Fibroblast of lung (primary cell): ENCODE measurements at regions not wholly inside any gene's neighbourhood (a gene's known extent, or its start where the extent isn't known, plus 50 kb on each side); places are given as distances from the start of the nearest gene placed in this dataset.

Experiments
- DNase-seq, 2 donors: peaks; one replicate each; pipeline versions ENCODE4 v3.0.0 to v3.0.0-alpha.2; 2010; ENCODE audit warnings: low read depth in 2 of 2
- H2AFZ ChIP-seq: 2 replicates; pipeline ENCODE4 v1.5.1; 2012; ENCODE audit warnings: low read length, control low read depth, inconsistent platforms
- H3K27ac ChIP-seq: 2 replicates; pipeline ENCODE4 v1.5.1; 2011; ENCODE audit warnings: low read length, control low read depth; ENCODE audit not compliant: insufficient read depth
- H3K27me3 ChIP-seq: 2 replicates; pipeline ENCODE4 v1.5.1; 2011; ENCODE audit warnings: mild to moderate bottlenecking, low read length; ENCODE audit not compliant: control insufficient read depth, insufficient read depth
- H3K36me3 ChIP-seq: 2 replicates; pipeline ENCODE4 v1.5.1; 2011; ENCODE audit warnings: low read length; ENCODE audit not compliant: control insufficient read depth, insufficient read depth
- H3K4me1 ChIP-seq: 2 replicates; pipeline ENCODE4 v1.5.1; 2011; ENCODE audit warnings: low read length; ENCODE audit not compliant: control insufficient read depth, insufficient read depth; ENCODE audit errors: extremely low read depth
- H3K4me2 ChIP-seq: 2 replicates; pipeline ENCODE4 v1.5.1; 2011; ENCODE audit warnings: low read length, control low read depth; ENCODE audit not compliant: insufficient read depth; ENCODE audit errors: extremely low read depth
- H3K4me3 ChIP-seq, 4 experiments: fragments of 200-600 bp in 1 of 4; sonication (generic) in 1 of 4; replicated peaks in 1 of 4; 2 replicates each; pipeline ENCODE4 v1.5.1; 2011 to 2016; ENCODE audit warnings: low read length in 4 of 4, low read depth in 3 of 4, mild to moderate bottlenecking in 3 of 4, control low read depth in 2 of 4, inconsistent platforms in 1 of 4, mixed read lengths in 1 of 4; ENCODE audit not compliant: insufficient read depth in 1 of 4; ENCODE audit errors: control extremely low read depth in 1 of 4
- H3K79me2 ChIP-seq: 2 replicates; pipeline ENCODE4 v1.5.1; 2012; ENCODE audit warnings: mild to moderate bottlenecking, low read length, inconsistent platforms; ENCODE audit not compliant: control insufficient read depth, insufficient read depth
- H3K9ac ChIP-seq: 2 replicates; pipeline ENCODE4 v1.5.1; 2011; ENCODE audit warnings: mild to moderate bottlenecking, low read length, control low read depth; ENCODE audit not compliant: insufficient read depth
- H3K9me3 ChIP-seq: 2 replicates; pipeline ENCODE4 v1.5.1; 2012; ENCODE audit warnings: low read depth, low read length; ENCODE audit not compliant: control insufficient read depth, insufficient read depth
- H4K20me1 ChIP-seq: 2 replicates; pipeline ENCODE4 v1.5.1; 2011; ENCODE audit warnings: low read length; ENCODE audit not compliant: control insufficient read depth, insufficient read depth; ENCODE audit errors: extremely low read depth
- EZH2 ChIP-seq: IDR thresholded peaks from 2 replicates; pipeline ENCODE4 v1.5.1; 2012; ENCODE audit warnings: low read length, control low read depth, mild to moderate bottlenecking; ENCODE audit errors: missing control alignments
- TF ChIP-seq, protein P1 (sequence below), 2 donors: IDR thresholded peaks in 1 of 2; conservative IDR thresholded peaks in 1 of 2; 1 replicate in 1 of 2; 2 replicates in 1 of 2; pipeline ENCODE4 v1.5.1; 2011 to 2012; ENCODE audit warnings: low read length in 2 of 2, control low read depth in 1 of 2, inconsistent platforms in 1 of 2, low read depth in 1 of 2, mild to moderate bottlenecking in 1 of 2

GRCh38 chr12:74482115-74482514 is 55.5 kb upstream of the ATXN7L3B start:
- H3K27me3 ChIP-seq = no peaks in the 10 kb centered on the region
- H3K27ac ChIP-seq = no peak overlapping the region
- no peaks in the 10 kb centered on the region for H3K36me3 ChIP-seq
- TF ChIP-seq, protein P1, sequence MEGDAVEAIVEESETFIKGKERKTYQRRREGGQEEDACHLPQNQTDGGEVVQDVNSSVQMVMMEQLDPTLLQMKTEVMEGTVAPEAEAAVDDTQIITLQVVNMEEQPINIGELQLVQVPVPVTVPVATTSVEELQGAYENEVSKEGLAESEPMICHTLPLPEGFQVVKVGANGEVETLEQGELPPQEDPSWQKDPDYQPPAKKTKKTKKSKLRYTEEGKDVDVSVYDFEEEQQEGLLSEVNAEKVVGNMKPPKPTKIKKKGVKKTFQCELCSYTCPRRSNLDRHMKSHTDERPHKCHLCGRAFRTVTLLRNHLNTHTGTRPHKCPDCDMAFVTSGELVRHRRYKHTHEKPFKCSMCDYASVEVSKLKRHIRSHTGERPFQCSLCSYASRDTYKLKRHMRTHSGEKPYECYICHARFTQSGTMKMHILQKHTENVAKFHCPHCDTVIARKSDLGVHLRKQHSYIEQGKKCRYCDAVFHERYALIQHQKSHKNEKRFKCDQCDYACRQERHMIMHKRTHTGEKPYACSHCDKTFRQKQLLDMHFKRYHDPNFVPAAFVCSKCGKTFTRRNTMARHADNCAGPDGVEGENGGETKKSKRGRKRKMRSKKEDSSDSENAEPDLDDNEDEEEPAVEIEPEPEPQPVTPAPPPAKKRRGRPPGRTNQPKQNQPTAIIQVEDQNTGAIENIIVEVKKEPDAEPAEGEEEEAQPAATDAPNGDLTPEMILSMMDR (conservative IDR thresholded peaks at IDR 0.05 in 1 of 2, IDR thresholded peaks at IDR 0.05 in 1 of 2; ENCODE audit: low read depth in 1 of 2, low read length in 2 of 2) = no peak
- no peak for TF ChIP-seq EZH2
- DNase-seq = no peak
- H3K9me3 ChIP-seq = no peaks in the 10 kb centered on the region
- H3K79me2 ChIP-seq = no peaks in the 10 kb centered on the region
- H3K4me1 ChIP-seq = no peaks in the 10 kb centered on the region
- no peak overlapping the region for H3K9ac ChIP-seq
- no peak overlapping the region for H3K4me3 ChIP-seq
- H2AFZ ChIP-seq = no peak overlapping the region
- no peak overlapping the region for H3K4me2 ChIP-seq
- H4K20me1 ChIP-seq = no peaks in the 10 kb centered on the region

DNA sequence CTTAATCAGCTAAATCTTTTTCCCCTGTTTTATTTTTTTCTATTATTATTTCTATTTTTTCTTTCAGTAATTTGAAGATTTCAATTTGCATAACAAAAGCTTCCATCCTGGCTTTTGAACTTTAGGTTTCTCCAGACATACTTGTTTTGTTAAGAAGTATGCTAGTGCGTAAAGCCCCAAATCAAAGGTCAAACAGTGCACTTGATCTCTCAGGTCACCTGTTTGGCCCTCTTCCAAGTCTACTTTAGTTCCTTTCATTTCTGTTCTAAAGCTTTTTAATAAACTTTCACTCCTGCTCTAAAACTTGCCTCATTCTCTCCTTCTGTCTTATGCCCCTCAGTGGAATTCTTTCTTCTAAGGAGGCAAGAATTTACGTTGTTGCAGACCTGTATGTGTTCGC is 54.6 kb upstream of the ATXN7L3B start:
- Histone ChIP-seq H2AFZ (no peak overlapping the region), H3K4me3 (no peak overlapping the region), H3K9ac (no peak overlapping the region), H3K27me3 (no peaks in the 10 kb centered on the region), H4K20me1 (no peaks in the 10 kb centered on the region), H3K79me2 (no peaks in the 10 kb centered on the region), H3K36me3 (no peaks in the 10 kb centered on the region), H3K27ac (no peak overlapping the region), H3K4me1 (no peaks in the 10 kb centered on the region), H3K4me2 (no peak overlapping the region), H3K9me3 (no peaks in the 10 kb centered on the region)
- TF ChIP-seq, protein P1 (conservative IDR thresholded peaks at IDR 0.05 in 1 of 2, IDR thresholded peaks at IDR 0.05 in 1 of 2; ENCODE audit: low read depth in 1 of 2, low read length in 2 of 2) = no peak
- no peak for TF ChIP-seq EZH2
- DNase-seq = no peak
